T-helper 1 cell treated with Interleukin-12 subunit alpha and Interleukin-12 subunit beta and Interleukin-4 antibody, amounts not matched to agents 30 ng/mL and 1 ng/mL, for 36 hours (primary cell): ENCODE measurements at regions not wholly inside any gene's neighbourhood (a gene's known extent, or its start where the extent isn't known, plus 50 kb on each side); places are given as distances from the start of the nearest gene placed in this dataset.

Source experiments
- intact Hi-C: fragments of 100-400 bp; cut with micrococcal nuclease; formaldehyde crosslinking; loops from one replicate; pipeline ENCODE4 v1.15.1; 2024

GRCh38 chr2:196224756-196225155, 53.4 kb upstream of the STK17B start:
- intact Hi-C loops: no loop called here

DNA sequence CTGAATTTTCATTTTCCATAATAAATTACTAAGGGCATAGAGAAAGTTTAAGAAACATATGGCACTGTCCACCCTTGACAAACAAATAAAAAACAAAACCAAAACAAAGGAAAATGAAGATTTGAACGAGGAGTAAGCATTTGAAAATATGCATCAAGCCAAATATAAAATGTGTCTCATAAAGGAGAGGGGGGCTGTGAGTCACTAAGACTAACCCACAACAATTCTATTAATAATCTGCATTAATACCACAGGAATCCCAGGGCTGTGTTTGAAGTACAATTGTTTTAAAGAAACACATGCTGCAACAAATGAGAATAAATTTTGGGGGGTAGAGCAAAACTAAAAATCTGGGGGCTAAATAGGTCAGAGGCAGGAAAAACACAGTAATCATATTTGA, 53.8 kb upstream of the STK17B start:
- intact Hi-C loops: no loop called here

GRCh38 chr2:196226058-196226706, 54.8 kb upstream of the STK17B start:
- intact Hi-C loops: no loop called here

- intact Hi-C loops: no loop called here
Observed at GRCh38 chr2:196226707-196227065, 55.3 kb upstream of the STK17B start.

DNA sequence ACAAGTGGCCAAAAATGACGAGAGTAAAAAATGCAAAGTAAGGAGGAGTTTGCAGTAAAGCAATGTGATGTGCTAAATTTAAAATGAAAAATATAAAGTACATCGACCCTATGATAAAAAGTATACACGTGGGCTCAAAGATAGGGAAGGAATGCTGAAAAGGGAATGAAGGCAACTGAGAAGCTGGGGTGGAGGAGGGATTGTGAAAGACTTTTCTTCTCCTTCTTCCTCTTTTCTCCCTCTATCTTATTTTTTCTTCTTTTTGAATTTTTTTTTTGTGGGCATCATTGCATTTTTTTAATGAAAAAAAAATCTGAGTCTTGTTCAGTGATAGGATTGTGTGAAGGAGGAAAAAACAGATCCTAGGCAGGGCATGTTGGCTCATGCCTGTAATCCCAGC, 57.6 kb upstream of the STK17B start:
- intact Hi-C loops: no loop called here

DNA sequence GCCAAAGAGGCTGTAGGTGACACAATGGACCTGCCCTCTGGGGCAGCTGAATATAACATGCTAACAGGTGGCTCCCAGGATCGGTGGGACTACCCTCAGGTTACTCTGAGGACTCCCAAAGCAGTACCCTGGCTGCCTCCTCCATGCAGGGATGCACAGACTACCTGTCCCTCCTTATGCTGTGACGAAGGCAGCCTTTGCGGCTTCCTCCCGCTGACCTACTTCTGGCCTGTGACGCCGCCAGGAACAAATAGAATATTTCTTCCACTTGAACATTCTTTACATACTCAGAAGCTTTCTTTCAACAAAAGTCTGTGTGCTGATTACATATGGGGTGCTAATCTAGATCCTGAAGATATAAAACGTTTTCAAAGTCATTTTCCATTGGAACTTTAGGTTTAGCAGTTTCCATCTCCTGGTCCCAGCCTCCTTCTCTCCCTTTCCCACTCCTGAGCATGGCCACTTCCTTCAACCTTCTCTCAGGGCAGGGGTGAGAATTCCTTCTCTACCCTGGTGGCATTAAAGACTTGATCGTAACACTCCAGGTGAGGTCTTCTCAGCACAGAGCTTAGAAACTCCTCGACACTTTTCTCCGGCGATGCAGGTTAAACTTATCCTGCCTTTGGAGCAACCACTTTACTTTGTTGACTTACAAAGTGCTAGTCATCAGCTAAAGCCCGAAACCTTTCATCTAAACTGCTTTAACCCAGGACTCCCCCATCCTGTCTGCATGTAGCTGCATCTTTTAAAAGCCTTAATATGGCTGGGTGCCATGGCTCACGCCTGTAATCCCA, 58.9 kb upstream of the STK17B start:
- intact Hi-C loops: loop anchor here (1.0 kb wide), 2 partner anchors 12 to 33 kb away; no protein-coding TSS in a partner anchor

DNA sequence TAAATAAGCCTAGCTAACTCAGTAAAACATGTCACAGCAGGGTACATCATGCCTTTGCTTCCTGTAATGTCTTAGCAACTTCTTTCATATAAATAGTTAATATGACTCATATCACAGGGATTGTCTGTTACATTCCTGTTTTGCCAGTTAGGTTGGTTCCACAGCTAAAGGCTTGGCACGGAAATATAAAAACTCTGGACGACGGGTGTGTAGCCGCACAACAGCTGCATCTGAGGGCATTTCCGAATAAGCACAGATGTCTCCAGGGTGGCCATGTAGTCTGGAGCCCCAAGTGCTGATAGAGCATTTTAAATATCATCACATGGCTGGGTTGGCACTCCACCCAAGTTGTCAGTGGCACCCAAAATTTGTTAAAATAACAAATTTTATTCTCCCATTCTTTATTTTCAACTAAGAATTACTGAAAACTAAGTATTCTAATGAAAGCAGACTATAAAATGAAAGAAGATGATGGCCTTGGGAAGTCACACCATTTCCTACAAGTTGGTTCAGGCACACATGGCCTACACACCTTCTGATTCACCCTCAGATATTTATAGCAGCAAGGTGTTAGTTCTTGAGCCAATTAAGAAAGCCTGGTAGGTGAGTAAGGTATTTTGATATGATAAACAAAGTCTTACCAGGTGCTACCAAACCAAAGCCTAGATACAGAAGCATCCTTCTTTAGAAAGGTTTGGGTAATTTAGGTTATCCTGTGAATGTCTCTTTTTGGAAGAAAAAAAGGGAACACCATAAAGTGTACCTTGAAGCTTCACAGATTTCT, 61.8 kb upstream of the STK17B start:
- intact Hi-C loops: loop anchor here (1.0 kb wide), 2 partner anchors 10 to 57 kb away; no protein-coding TSS in a partner anchor

DNA sequence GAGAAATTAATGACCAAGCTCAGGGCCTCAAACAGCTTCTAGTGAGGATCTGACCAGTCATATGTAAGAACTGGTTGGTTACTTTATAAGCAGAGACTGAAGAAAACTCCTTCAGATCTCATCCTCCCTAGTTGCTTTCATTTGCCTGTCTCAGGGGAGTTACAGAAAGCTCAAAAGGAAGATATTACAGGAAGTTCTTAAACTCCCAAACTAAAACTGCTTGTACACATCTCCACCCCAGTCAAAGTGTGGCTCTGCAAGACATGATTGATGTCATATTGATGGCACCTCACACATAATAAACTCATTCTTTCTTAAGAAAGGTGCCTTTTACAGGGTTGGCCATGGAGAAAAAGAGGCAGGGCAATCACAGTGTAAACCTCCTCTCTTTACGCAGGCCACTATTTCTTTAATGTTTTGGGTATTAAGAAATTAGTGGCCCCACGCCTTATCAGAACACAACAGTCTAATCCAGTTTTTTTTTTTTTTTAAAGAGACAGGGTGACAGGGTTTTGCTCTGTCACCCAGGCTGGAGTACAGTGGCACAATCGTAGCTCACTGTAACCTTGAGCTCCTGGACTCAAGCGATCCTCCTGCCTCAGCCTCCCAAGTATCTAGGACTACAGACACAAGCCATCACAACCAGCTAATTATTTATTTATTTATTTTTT, 62.6 kb upstream of the STK17B start:
- intact Hi-C loops: loop anchor here (1.0 kb wide), 6 partner anchors 8 to 74 kb away; no protein-coding TSS in a partner anchor

GRCh38 chr2:196234672-196235071, 63.3 kb upstream of the STK17B start:
- intact Hi-C loops: loop anchor here (1.0 kb wide), 4 partner anchors 8 to 74 kb away; no protein-coding TSS in a partner anchor

DNA sequence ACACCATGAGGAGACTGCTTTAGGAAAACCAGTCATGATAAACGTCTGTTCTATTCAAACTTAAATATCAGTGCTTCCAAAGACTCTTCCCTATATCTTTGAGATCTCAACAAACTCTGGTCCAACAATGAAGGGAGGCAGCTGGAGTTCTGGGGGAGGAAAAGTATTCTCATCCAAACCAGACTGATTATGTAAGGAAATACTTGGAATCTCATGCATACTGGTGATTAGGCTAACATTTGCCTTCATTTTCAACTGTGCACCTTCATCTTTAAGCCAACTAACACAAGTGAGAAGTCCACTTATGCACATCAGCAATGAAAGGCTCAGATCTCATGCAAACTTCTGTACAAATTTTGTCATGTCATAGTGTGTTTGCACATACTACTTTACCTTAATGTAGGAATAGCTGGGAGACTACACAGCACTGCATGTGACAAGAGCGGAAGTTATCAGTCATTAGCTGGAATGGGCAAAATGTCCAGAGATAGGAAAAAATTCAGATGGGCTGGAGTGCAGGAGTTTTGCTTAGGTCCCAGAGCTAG, 67.5 kb upstream of the STK17B start:
- intact Hi-C loops: no loop called here

GRCh38 chr2:196239622-196240587, 68.5 kb upstream of the STK17B start:
- intact Hi-C loops: loop anchor here (1.0 to 10.0 kb wide), 8 partner anchors 29 to 1775 kb away; partner anchors contain the start of genes DNAH7 and STK17B

DNA sequence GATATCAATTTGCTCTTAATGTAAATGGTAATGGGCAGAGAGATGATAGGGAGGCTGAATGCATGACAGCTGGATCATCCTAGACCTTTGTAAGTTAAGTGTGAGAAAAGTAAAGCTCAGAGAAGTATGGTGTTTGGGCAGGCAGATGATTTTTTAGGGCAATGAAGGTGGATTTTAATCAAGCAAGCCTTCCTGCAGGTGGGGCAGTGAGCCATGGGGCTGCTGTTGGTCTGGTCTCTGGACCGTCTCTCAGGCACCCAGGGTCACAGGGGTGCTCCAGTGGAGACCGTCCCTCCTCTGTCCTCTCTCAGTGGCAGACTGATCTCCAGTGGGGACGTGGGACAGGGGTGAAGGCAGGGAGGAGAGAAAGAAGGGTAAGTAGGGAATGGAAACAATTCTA, 69.8 kb upstream of the STK17B start:
- intact Hi-C loops: loop anchor here (2.0 to 10.0 kb wide), 3 partner anchors 680 to 1776 kb away; no protein-coding TSS in a partner anchor

DNA sequence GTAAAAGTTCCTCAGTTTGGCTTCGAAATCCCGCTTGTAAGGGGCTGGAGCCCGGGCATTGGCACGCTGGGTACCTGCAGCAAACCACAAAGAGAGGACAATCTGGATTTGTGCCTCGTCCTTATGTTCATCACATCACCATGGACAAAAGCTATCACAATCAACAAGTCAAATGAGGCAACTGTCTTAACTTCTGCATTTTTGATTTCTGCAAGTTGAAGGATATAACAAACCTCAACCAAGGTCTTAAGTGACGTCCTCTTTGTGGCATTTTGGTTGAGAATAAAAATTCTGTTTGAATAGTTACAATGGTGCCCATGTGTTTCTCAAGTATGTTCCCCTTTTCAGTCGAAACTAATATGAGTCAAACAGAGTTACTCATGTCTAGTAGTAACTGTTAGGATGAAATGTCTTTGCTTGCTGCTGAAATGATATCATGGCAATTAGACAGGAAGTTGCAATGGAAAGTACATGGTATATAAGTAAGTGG, 70.8 kb upstream of the STK17B start:
- intact Hi-C loops: loop anchor here (1.0 to 10.0 kb wide), 8 partner anchors 8 to 1777 kb away; no protein-coding TSS in a partner anchor

- intact Hi-C loops: loop anchor here (10.0 kb wide), 1 partner anchor 1780 kb away; no protein-coding TSS in a partner anchor
Observed at GRCh38 chr2:196244516-196244915, 73.1 kb upstream of the STK17B start.

DNA sequence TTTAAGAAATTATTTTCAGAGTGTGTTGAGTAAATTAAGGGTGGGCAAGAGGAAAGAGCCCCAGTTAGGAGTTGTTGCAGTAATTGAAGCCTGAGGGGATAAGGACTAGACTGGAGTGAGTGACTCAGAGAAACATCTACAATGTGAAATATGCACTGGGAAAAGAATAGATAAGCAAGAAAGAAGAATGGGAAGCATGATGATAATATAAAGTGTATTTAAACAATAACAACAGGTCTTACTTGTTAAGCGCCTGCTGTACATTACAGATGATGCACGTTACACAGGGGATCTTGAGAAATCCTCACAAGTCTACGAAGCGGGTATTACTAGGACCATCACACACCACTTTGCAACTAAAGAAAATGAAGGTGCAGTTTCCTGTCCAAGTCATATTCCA, 73.6 kb upstream of the STK17B start:
- intact Hi-C loops: loop anchor here (1.0 to 10.0 kb wide), 3 partner anchors 8 to 1780 kb away; no protein-coding TSS in a partner anchor

DNA sequence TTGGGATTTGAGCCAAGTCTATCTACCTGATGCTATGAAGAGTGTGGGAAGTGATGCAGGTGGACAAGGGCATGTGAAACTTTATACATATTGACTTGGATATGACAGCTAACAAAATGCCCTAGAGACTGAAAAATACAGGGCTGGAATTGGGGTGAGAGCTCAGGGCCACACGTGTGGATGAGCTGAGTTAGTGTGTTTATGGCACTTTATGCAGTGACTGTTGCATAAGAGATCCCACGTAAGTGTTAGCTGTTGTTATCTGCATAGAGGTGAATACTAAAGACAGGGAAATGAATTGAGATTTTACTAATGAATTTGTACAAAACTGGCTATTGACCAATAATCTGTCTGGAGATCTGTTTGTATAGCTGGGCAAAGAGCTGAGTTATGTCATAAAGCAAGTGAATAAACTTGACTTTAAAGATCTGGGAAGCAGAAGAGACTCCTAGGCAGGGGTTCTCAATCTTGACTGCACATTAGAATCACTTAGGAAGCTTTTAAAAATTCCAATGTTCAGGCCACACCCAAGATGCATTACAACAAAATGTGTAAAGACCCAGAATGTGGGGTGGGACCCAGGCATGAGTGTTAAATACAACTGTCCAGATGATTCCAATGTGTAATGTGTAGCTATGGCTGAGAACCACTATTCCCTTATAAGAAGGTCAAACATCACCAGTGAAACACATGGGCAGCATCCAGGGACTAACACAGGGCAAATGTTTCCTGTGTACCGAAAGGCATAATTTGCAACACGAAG, 74.2 kb upstream of the STK17B start:
- intact Hi-C loops: loop anchor here (1.0 to 10.0 kb wide), 3 partner anchors 8 to 1781 kb away; no protein-coding TSS in a partner anchor

DNA sequence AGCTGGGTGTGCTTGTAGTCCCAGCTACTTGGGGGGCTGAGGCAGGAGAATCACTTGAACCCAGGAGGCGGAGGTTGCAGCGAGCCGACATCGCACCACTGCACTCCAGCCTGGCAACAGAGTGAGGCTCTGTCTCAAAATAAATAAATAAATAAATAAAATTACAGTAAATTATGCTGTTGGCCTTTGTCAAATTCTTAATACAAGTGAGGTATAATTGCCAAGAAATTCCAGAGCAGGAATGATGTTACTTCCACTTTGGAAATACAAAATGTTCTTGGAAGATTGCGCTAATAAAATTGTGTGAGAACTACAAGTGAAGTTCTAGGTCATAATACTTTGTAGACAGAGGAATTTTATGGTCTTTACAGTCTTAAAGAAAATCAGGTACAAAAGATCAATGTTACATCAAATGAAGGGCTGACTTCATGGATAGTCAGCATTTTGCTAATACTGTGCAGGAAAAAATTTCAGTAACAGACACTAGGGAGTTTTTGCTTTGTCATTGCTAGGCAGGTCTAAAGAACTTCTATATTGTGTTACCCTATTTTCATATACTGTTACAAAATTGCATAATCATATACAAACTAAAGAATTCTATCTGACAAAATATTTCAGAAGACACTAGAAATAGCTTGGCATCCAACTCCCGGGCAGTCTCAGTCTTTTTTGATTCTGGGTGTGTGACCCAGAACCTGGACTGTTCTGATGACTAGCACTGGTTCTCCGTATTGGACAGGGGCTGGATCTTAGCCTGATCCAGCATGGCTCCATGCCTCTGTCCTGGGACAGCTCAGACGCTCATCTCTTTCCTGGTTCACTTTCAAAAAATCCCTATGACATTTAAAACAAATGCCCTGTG, 76.0 kb upstream of the STK17B start:
- intact Hi-C loops: loop anchor here (5.0 to 10.0 kb wide), 2 partner anchors 670 to 1783 kb away; no protein-coding TSS in a partner anchor
